WTC11 (cell line): ENCODE measurements at regions not wholly inside any gene's neighbourhood (a gene's known extent, or its start where the extent isn't known, plus 50 kb on each side); places are given as distances from the start of the nearest gene placed in this dataset.

Experiments
- SP1 ChIP-seq: sonication (generic); formaldehyde crosslinking; conservative IDR thresholded peaks from 2 replicates; pipeline ENCODE4 v1.8.1; 2022; ENCODE audit warnings: missing genetic modification reagents
- TF ChIP-seq, protein P1 (sequence below): fragments of 200-600 bp; IDR thresholded peaks from 2 replicates; pipeline ENCODE4 v1.8.0; 2022; ENCODE audit warnings: antibody characterized with exemption
- TF ChIP-seq, protein P2 (sequence below): sonication (generic); formaldehyde crosslinking; IDR thresholded peaks from 2 replicates; pipeline ENCODE4 v1.8.1; 2023; ENCODE audit warnings: mild to moderate bottlenecking, missing genetic modification reagents

DNA sequence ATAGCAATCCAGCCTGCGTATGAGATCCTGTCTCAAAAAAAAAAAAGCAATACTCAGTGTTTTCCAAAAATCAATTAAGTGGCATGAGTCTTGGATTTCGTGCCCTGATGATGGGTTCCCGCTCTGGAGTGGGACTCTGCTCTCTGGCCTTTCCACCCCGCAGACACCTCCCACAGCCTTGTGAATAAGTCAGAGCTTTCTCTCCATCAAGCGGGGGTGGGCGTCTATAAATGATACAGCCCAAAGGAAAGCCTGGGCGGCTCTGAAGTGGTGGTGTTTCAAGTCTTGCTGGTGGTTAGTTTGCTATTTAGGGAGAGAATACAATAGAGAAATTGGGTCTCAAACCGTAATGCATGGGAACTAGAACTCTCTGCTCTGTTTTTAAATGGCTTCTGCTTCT is 52.5 kb upstream of the TAGAP start:
- TF ChIP-seq, protein P1, sequence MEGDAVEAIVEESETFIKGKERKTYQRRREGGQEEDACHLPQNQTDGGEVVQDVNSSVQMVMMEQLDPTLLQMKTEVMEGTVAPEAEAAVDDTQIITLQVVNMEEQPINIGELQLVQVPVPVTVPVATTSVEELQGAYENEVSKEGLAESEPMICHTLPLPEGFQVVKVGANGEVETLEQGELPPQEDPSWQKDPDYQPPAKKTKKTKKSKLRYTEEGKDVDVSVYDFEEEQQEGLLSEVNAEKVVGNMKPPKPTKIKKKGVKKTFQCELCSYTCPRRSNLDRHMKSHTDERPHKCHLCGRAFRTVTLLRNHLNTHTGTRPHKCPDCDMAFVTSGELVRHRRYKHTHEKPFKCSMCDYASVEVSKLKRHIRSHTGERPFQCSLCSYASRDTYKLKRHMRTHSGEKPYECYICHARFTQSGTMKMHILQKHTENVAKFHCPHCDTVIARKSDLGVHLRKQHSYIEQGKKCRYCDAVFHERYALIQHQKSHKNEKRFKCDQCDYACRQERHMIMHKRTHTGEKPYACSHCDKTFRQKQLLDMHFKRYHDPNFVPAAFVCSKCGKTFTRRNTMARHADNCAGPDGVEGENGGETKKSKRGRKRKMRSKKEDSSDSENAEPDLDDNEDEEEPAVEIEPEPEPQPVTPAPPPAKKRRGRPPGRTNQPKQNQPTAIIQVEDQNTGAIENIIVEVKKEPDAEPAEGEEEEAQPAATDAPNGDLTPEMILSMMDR = no peak
- TF ChIP-seq, protein P2, sequence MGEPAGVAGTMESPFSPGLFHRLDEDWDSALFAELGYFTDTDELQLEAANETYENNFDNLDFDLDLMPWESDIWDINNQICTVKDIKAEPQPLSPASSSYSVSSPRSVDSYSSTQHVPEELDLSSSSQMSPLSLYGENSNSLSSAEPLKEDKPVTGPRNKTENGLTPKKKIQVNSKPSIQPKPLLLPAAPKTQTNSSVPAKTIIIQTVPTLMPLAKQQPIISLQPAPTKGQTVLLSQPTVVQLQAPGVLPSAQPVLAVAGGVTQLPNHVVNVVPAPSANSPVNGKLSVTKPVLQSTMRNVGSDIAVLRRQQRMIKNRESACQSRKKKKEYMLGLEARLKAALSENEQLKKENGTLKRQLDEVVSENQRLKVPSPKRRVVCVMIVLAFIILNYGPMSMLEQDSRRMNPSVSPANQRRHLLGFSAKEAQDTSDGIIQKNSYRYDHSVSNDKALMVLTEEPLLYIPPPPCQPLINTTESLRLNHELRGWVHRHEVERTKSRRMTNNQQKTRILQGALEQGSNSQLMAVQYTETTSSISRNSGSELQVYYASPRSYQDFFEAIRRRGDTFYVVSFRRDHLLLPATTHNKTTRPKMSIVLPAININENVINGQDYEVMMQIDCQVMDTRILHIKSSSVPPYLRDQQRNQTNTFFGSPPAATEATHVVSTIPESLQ (CRISPR knock-in tag) = no peak
- no peak for TF ChIP-seq SP1 (CRISPR knock-in tag)
